IPS-15b (cell line): ENCODE measurements at regions not wholly inside any gene's neighbourhood (a gene's known extent, or its start where the extent isn't known, plus 50 kb on each side); places are given as distances from the start of the nearest gene placed in this dataset.

ENCODE experiments used
- H3K27me3 ChIP-seq: one replicate; pipeline ENCODE4 v1.6.1; 2013; ENCODE audit warnings: low read length; ENCODE audit not compliant: control insufficient read depth, insufficient read depth
- H3K36me3 ChIP-seq: one replicate; pipeline ENCODE4 v1.6.1; 2013; ENCODE audit warnings: low read length; ENCODE audit not compliant: control insufficient read depth, insufficient read depth
- H3K4me1 ChIP-seq: one replicate; pipeline ENCODE4 v1.6.1; 2013; ENCODE audit warnings: mild to moderate bottlenecking, low read length; ENCODE audit not compliant: control insufficient read depth, insufficient read depth
- H3K4me3 ChIP-seq: one replicate; pipeline ENCODE4 v1.5.1; 2013; ENCODE audit warnings: low read depth, low read length
- H3K9ac ChIP-seq: one replicate; pipeline ENCODE4 v1.6.1; 2013; ENCODE audit warnings: low read depth, mild to moderate bottlenecking, low read length
- H3K9me3 ChIP-seq: one replicate; pipeline ENCODE4 v1.6.1; 2013; ENCODE audit warnings: mild to moderate bottlenecking, low read length; ENCODE audit not compliant: control insufficient read depth, insufficient read depth

DNA sequence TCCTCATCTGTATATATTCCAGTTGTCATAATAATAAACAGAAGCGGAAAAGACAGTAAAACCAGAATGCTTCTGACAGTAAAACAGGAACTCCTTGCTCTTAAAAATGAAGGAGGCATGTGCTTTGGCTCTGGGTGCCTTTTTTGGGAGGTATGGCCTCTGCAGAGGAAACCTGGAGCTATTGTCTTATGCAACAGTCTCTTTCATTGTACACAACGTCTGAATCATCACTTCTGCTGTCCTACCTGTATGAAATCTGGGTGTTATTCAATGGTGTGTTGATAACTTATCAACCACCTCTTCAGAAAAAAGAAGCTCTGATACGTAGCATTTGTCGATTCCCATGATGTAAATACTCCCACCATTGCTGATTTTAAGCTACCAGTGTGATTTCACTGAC lies 64.8 kb downstream of the CDCA7 start:
- Histone ChIP-seq H3K27me3 (no peaks in the 10 kb centered on the region), H3K4me3 (no peak overlapping the region), H3K9ac (no peak overlapping the region)

DNA sequence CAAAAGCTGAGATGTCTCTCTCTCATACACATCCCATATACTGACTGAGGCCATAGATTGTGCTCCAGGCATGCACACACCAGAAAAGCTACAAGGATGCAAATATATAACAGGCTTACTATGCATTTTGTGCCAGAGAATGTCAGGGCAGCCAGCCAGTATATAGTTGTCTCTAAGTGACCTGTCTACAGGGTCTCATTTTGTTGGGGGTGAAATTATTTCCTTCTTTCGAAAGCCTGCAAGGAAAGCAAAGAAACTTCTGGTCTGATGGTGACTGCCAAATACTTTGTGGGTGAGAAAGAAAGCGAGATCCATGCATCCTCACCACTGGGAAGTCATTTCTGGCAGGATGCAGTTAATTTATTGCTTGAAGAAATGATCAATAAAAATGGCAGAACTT lies 70.2 kb downstream of the CDCA7 start:
- Histone ChIP-seq H3K27me3 (no peaks in the 10 kb centered on the region), H3K4me1 (no peaks in the 10 kb centered on the region), H3K9me3 (no peaks in the 10 kb centered on the region), H3K9ac (no peak overlapping the region), H3K36me3 (no peaks in the 10 kb centered on the region), H3K4me3 (no peak overlapping the region)

More for the DNA sequence above, 64.8 kb downstream of the CDCA7 start:
- no peaks in the 10 kb centered on the region for H3K36me3 ChIP-seq
- H3K4me1 ChIP-seq = no peaks in the 10 kb centered on the region
- H3K9me3 ChIP-seq = no peaks in the 10 kb centered on the region

DNA sequence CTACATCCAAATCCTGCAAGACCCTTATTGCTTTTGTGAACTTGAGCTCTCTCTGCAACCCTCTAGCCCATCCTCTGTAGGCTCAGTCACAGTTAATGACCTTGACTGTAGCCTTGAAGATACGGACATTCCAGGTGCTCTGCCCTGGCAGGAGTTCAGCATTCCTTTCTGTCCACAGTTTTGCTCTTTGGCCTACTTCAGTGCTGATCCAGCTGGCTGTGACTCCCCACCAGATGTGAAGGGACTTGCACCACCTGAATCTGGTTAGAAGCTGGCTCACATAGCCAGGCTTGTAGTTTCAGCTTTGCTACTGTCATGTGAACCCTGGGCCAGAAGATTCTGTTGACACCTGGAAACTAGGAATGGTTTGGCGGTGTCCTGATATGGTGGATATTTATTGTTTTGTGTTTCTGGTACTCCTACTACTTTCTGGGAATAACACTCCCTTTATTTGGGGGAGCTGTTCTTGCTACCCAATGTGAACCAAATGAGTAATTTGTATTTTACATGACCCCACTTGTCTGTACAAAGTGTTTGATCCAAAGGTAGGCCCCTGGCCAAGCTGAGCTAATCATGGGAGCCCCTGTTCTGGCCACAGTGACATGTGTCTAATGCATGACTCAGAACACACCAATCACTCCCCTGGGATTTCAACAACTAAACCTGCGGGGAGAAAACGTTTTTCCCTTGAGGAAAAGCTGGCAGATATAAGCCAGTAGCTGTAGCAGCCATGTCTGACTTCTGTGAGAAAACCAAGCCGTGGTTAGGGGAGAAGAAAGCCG lies 73.4 kb downstream of the CDCA7 start:
- H3K4me3 ChIP-seq = no peak overlapping the region
- no peaks in the 10 kb centered on the region for H3K36me3 ChIP-seq
- H3K27me3 ChIP-seq = no peaks in the 10 kb centered on the region
- no peak overlapping the region for H3K9ac ChIP-seq
- no peaks in the 10 kb centered on the region for H3K4me1 ChIP-seq
- no peaks in the 10 kb centered on the region for H3K9me3 ChIP-seq

DNA sequence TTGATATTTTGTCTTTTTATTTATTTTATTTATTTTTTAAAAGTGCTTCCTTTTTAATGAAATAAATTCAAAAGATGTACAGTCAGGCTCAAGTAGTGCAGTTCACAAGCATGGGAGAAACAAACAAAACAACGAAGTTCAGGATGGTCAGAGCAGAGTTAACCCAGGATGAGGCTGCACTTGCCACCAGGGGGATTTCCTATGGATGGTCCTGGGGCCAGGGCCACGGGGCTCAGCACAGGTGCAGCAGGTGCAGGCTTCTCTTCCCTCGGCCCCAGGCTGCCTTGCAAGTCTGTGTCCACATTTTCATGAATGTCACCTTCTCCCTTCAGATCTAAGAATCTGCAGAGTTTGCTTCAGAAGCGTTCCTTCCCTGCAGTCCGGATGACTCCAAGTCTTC lies 76.5 kb downstream of the CDCA7 start:
- Histone ChIP-seq H3K27me3 (no peaks in the 10 kb centered on the region), H3K9me3 (no peaks in the 10 kb centered on the region), H3K9ac (no peak overlapping the region), H3K4me1 (no peaks in the 10 kb centered on the region), H3K36me3 (no peaks in the 10 kb centered on the region), H3K4me3 (no peak overlapping the region)

DNA sequence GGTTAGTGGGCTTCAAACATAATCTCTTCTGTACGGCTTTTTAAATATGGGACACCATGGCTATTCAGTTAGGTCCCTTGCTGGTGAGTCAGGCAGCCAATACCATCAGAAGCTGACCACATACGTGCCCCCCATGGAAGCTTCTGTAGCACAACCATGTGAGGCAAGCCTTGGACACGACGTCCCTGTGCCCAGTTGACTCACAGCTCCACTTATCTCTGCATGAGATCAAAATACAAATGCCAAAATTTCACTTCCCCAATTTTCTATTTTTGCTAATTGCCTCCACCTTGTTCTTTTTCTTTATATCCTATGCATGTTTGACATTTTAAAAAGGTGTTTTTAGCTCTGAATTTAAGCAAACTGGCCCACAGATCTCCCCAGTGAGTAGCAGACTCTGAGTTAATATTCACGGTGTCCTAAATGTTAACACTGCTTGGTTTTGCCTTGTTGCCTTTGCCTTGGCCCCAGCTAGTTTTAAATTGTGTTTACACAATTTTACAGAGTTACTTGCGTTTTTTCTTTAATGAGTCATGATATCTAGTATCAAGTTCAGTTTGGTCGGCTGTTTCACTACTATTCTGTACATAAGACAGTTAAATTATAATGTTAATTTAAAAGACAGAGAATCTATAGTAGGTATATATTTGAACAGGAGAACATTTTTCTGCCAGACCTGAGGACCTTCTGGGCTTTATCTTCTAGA lies 77.5 kb downstream of the CDCA7 start:
- Histone ChIP-seq H3K9me3 (no peaks in the 10 kb centered on the region), H3K9ac (no peak overlapping the region), H3K27me3 (no peaks in the 10 kb centered on the region), H3K4me3 (no peak overlapping the region), H3K4me1 (no peaks in the 10 kb centered on the region), H3K36me3 (no peaks in the 10 kb centered on the region)

DNA sequence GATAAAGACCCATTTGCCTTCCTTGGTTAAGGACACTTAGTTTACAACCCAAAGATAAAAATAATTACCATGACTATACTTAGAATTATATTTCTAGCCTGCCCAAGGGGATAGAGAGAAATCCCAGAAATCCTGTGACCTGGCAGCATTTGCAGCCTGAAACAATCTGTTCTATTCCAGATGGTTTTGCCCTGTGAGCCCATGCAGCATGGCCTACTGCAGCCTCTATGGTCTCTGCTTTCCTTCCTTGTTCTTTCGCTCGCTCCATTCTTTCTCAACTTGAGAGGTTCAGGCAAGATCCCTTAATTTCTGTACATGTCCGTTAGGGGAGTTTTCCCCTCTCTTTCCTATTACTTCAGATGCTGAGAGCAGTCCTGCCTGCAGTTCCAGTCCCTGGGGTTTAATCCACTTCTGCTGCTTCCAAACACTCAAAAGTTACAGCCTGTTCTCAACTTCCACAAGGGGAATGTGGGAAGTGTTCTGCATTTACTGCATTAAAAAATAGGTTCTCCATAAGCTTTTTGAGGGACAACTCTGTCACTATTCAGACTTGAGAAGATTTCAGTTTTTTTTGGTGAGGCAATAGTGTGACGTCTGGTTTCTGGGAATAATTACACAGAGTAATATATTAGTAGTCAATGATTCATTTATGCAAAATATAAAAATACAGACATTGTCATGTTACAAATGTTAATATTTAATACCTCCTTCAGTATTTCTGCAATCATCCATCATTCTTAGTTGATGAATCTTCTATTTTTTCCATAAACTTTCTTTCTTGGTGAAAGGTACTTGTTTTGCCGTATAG lies 80.3 kb downstream of the CDCA7 start:
- no peaks in the 10 kb centered on the region for H3K4me1 ChIP-seq
- no peak overlapping the region for H3K9ac ChIP-seq
- H3K9me3 ChIP-seq = no peaks in the 10 kb centered on the region
- H3K4me3 ChIP-seq = no peak overlapping the region
- no peaks in the 10 kb centered on the region for H3K36me3 ChIP-seq
- H3K27me3 ChIP-seq = no peaks in the 10 kb centered on the region

DNA sequence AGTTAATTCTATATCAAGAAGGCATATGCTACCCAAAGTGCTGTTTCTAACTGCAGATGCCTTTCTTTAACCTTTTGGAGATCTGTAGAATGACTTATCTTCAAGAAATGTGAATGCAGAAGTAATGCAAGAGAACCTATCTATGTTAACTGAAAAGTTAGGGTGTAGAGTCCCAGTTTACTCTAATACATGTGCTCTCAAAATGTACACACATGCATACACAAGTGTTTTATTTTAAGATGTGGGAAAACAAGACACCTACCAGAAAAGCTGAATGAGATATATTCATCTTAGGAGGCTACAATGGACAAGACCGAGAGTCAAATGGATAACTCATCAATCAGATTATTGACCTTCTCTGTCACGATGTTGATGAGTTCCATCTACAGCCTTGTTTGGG lies 80.9 kb downstream of the CDCA7 start:
- Histone ChIP-seq H3K27me3 (no peaks in the 10 kb centered on the region), H3K4me3 (no peak overlapping the region), H3K9ac (no peak overlapping the region), H3K36me3 (no peaks in the 10 kb centered on the region), H3K9me3 (no peaks in the 10 kb centered on the region), H3K4me1 (no peaks in the 10 kb centered on the region)

DNA sequence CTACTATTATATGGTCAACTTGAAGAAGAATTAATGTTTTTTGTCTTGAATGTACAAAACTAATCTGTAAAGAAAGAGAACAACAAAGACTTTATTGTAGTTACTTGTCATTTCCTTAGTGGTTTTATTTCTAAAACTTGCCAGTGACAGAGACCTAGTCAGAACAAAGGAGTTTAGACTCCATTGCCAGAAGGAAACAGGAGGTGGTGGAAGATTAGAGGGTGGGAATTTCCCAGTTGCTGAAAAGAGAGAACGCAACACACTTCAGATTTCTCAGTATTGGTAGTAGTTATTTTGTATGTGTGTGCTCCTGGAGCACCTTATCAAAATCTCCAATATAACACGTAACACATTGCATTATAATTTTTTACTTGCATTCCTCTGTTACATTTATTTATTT lies 81.4 kb downstream of the CDCA7 start:
- H3K4me1 ChIP-seq = no peaks in the 10 kb centered on the region
- no peak overlapping the region for H3K9ac ChIP-seq
- H3K36me3 ChIP-seq = no peaks in the 10 kb centered on the region
- no peaks in the 10 kb centered on the region for H3K27me3 ChIP-seq
- H3K9me3 ChIP-seq = no peaks in the 10 kb centered on the region
- H3K4me3 ChIP-seq = no peak overlapping the region

DNA sequence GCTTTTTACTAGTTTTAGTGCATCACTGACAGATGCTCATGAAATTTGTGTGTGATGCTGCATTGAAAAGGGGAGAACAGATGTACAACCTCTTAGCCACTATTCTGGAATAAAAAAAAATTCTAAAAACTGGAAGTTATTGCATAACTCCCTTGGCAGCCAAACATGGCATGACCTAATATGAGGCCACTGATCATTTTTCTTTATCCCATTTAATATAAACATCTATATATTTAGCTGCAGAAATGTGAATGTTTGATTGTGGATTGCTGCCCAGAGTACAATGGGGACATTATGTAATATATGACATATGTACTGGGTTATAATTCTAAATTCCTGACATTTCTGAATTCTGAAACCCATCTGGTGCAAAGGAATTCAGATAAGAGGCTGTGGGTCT lies 86.5 kb downstream of the CDCA7 start:
- Histone ChIP-seq H3K9ac (no peak overlapping the region), H3K9me3 (no peaks in the 10 kb centered on the region), H3K4me3 (no peak overlapping the region), H3K36me3 (no peaks in the 10 kb centered on the region), H3K4me1 (no peaks in the 10 kb centered on the region), H3K27me3 (no peaks in the 10 kb centered on the region)

DNA sequence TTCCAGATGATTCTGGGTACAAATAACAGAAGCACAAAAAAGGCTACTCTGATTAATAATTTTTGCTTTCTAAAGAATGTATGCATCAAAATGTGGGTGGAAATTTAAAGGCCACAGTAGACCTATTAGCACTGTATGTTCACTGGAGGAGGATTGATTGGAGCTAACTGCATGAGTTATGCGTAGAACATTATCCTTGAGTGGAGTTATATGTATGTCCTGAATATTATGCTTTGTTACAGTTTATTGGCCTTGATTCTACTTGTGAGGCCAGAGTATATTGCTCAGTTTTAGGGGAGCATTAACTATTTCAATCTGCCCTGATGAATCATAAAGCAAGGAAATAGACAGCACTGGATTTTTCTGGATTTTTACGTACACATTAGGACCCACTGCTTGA lies 87.9 kb downstream of the CDCA7 start:
- Histone ChIP-seq H3K9me3 (no peaks in the 10 kb centered on the region), H3K9ac (no peak overlapping the region), H3K4me3 (no peak overlapping the region), H3K4me1 (no peaks in the 10 kb centered on the region), H3K27me3 (no peaks in the 10 kb centered on the region), H3K36me3 (no peaks in the 10 kb centered on the region)

DNA sequence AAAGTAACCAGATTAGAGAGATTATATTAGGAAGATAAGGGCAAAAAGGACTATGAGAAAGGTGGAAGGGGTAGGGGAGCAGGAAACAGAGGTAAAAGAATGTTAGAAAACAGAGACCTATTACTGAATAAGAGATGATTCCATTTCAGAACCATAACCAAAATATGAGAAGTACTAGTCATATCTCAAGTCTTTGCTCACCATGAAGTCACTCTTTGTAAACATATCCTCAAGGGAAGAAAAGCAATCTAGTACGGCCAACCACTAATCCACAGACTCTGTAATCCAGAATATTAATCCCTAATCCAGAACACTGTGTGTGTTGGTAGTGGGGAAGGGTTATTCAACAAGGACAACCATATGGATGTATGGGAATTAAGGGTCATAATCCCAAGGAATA lies 92.0 kb downstream of the CDCA7 start:
- H3K4me3 ChIP-seq = no peak overlapping the region
- no peaks in the 10 kb centered on the region for H3K36me3 ChIP-seq
- no peak overlapping the region for H3K9ac ChIP-seq
- no peaks in the 10 kb centered on the region for H3K9me3 ChIP-seq
- peaks cover 4% of the 10 kb centered on the region for H3K4me1 ChIP-seq
- no peaks in the 10 kb centered on the region for H3K27me3 ChIP-seq
